ENCODE measurements at regions not wholly inside any gene's neighbourhood (a gene's known extent, or its start where the extent isn't known, plus 50 kb on each side); places are given as distances from the start of the nearest gene placed in this dataset.

DNA sequence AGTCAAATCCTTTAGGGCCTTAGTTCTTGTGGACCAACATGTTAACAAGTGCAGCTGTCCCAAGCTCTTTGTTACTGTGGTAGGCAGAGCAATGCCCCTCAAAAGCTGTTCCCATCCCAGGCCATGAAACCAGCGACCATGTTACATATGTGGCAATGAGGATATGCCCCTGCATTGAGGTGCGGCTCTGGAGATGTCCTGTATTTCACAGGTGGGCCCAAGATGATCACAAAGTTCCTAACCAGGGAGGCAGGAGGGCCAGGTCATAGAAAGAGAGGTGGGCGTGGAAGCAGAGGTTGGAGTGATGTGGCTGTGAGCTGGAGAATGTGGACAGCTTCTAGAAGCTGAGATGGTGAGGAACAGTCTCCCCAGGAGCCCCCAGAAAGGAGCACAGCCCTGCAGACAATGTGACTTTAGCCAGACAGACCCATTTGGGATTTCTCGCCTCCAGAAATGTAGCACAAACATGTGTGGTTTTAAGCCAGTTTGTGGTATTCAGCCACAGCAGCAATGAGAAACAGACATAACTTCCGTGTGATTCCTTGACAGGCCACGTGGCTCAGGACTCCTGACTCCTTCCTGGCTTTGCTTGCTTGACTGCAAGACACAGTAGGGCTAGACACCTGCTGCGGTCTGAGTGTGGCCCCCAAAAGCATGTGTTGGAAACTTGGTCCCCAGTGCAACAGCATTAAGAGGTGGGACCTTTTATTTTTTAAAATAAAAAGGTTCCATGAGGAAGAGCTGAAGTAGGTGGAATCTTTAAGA is 778.3 kb downstream of the KCNJ18 start:
- no peak overlapping the region for H3K4me3 ChIP-seq
- no peaks in the 10 kb centered on the region for H3K4me1 ChIP-seq (replicated peaks)
- no peaks in the 10 kb centered on the region for H3K9me3 ChIP-seq
- WGBS = 67% methylated on average over 7 of the region's 7 CpGs
- DNase-seq (ENCODE audit: low spot score) = no peak
- no peaks in the 10 kb centered on the region for H3K27me3 ChIP-seq (replicated peaks; ENCODE audit: insufficient read depth)
- TF ChIP-seq POLR2A (IDR thresholded peaks at IDR 0.05) = no peak
- no peak for TF ChIP-seq POLR2AphosphoS5 (IDR thresholded peaks at IDR 0.05)
- no peak for TF ChIP-seq CTCF (IDR thresholded peaks at IDR 0.05)
- no peak overlapping the region for H3K27ac ChIP-seq
- no peaks in the 10 kb centered on the region for H3K36me3 ChIP-seq
- intact Hi-C loops (cut with DNase I) = no loop called here

DNA sequence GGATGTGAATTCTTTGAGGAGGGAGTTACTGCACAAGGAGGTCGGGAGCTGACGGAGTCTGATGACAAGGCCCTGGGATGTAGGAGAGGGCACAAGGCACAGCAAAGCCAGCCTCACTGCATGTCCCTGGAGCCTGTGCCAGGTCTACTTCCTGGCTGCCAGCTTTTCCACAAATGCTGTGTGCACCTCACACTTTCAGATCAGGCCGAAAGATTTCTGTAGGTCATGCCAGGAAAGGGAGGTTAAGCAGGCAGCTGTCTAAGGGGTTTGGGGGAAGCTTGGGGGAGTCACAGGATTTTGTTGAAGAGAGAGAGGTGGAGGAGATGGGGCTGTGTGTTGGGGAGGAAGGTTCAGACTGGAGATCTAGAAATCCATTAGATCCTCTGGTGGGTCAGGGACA is 792.5 kb downstream of the KCNJ18 start:
- TF ChIP-seq CTCF (IDR thresholded peaks at IDR 0.05) = no peak
- no peak for TF ChIP-seq POLR2AphosphoS5 (IDR thresholded peaks at IDR 0.05)
- no peak for TF ChIP-seq POLR2A (IDR thresholded peaks at IDR 0.05)
- Histone ChIP-seq H3K27me3 (replicated peaks; ENCODE audit: insufficient read depth) (no peaks in the 10 kb centered on the region), H3K4me3 (no peak overlapping the region), H3K4me1 (replicated peaks) (no peaks in the 10 kb centered on the region), H3K36me3 (no peaks in the 10 kb centered on the region), H3K27ac (no peak overlapping the region), H3K9me3 (no peaks in the 10 kb centered on the region)
- intact Hi-C loops (cut with DNase I) = no loop called here
- 72% methylated on average over 3 of the region's 3 CpGs for WGBS
- DNase-seq (ENCODE audit: low spot score) = no peak

GRCh38 chr17:22490399-22490798 is 798.1 kb downstream of the KCNJ18 start:
- Histone ChIP-seq H3K4me1 (replicated peaks) (no peaks in the 10 kb centered on the region), H3K36me3 (no peaks in the 10 kb centered on the region), H3K4me3 (no peak overlapping the region), H3K27me3 (replicated peaks; ENCODE audit: insufficient read depth) (no peaks in the 10 kb centered on the region), H3K9me3 (no peaks in the 10 kb centered on the region), H3K27ac (no peak overlapping the region)
- 66% methylated on average over 3 of the region's 3 CpGs for WGBS
- DNase-seq (ENCODE audit: low spot score) = no peak
- intact Hi-C loops (cut with DNase I) = no loop called here
- no peak for TF ChIP-seq CTCF (IDR thresholded peaks at IDR 0.05)
- no peak for TF ChIP-seq POLR2AphosphoS5 (IDR thresholded peaks at IDR 0.05)
- no peak for TF ChIP-seq POLR2A (IDR thresholded peaks at IDR 0.05)

- intact Hi-C loops (cut with DNase I) = no loop called here
- Histone ChIP-seq H3K36me3 (no peaks in the 10 kb centered on the region), H3K9me3 (no peaks in the 10 kb centered on the region), H3K27me3 (replicated peaks; ENCODE audit: insufficient read depth) (no peaks in the 10 kb centered on the region), H3K27ac (no peak overlapping the region), H3K4me3 (no peak overlapping the region), H3K4me1 (replicated peaks) (no peaks in the 10 kb centered on the region)
- WGBS = 53% methylated on average over 4 of the region's 4 CpGs
- no peak for TF ChIP-seq CTCF (IDR thresholded peaks at IDR 0.05)
- TF ChIP-seq POLR2A (IDR thresholded peaks at IDR 0.05) = no peak
- no peak for TF ChIP-seq POLR2AphosphoS5 (IDR thresholded peaks at IDR 0.05)
- DNase-seq (ENCODE audit: low spot score) = no peak
These were observed 800.0 kb downstream of the KCNJ18 start for GRCh38 chr17:22492331-22492730.

DNA sequence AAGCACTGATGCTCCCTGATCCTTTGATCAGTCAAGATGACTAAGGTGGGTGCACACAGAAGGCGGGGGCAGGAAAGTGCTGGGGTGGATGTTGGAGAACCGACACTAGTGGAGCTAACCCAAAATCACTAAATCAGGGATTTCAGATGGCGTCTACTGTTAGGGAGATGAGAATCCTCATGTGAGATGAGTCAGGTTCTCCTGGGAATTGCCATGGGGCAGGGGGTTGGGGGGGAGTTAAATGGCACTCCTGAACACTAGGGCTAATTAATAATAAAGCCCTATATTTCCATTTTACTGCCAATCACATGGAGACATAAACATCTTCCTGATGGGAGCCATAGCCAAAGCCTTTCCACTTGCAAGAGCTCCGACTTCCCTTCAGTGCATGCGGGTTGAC is 804.1 kb downstream of the KCNJ18 start:
- H3K36me3 ChIP-seq = no peaks in the 10 kb centered on the region
- no peak for TF ChIP-seq POLR2AphosphoS5 (IDR thresholded peaks at IDR 0.05)
- no peak for TF ChIP-seq POLR2A (IDR thresholded peaks at IDR 0.05)
- no peak for TF ChIP-seq CTCF (IDR thresholded peaks at IDR 0.05)
- intact Hi-C loops (cut with DNase I) = no loop called here
- no peaks in the 10 kb centered on the region for H3K4me1 ChIP-seq (replicated peaks)
- no peak for DNase-seq (ENCODE audit: low spot score)
- H3K27ac ChIP-seq = no peak overlapping the region
- no peak overlapping the region for H3K4me3 ChIP-seq
- no peaks in the 10 kb centered on the region for H3K9me3 ChIP-seq
- no peaks in the 10 kb centered on the region for H3K27me3 ChIP-seq (replicated peaks; ENCODE audit: insufficient read depth)
- WGBS = 71% methylated on average over 5 of the region's 5 CpGs
